ENCODE measurements at regions not wholly inside any gene's neighbourhood (a gene's known extent, or its start where the extent isn't known, plus 50 kb on each side); places are given as distances from the start of the nearest gene placed in this dataset.

GRCh38 chr14:53380867-53381225 is 227.7 kb upstream of the DDHD1 start:
- TF ChIP-seq CTCF (IDR thresholded peaks at IDR 0.05; ENCODE audit: control extremely low read depth in 1 of 3, insufficient read depth in 1 of 3, low read depth in 1 of 3, low read length in 3 of 3) (no peak), TCF12 (IDR thresholded peaks at IDR 0.05; ENCODE audit: low read depth, low read length) (no peak), RAD21 (IDR thresholded peaks at IDR 0.05 in 1 of 2, conservative IDR thresholded peaks at IDR 0.05 in 1 of 2; ENCODE audit: low read depth in 2 of 2, low read length in 2 of 2) (no peak), HDAC6 (IDR thresholded peaks at IDR 0.05; ENCODE audit: low read depth, low read length) (no peak)

All from H1 (cell line).